Transverse colon (tissue), 4 donors: ENCODE measurements at regions not wholly inside any gene's neighbourhood (a gene's known extent, or its start where the extent isn't known, plus 50 kb on each side); places are given as distances from the start of the nearest gene placed in this dataset.

ENCODE experiments used
- CTCF ChIP-seq, 5 experiments: fragments of 200-600 bp in 3 of 5; fragments of 450-650 bp in 2 of 5; sonication (generic) in 3 of 5; IDR thresholded peaks; 1 replicate in 2 of 5; 2 replicates in 3 of 5; pipeline ENCODE4 v1.5.1; 2016 to 2017; ENCODE audit warnings: antibody characterized with exemption in 5 of 5, inconsistent platforms in 3 of 5, mild to moderate bottlenecking in 2 of 5, moderate library complexity in 1 of 5
- EP300 ChIP-seq: sonication (generic); formaldehyde crosslinking; IDR thresholded peaks from one replicate; pipeline ENCODE4 v1.6.1; 2017; ENCODE audit warnings: antibody characterized with exemption, low read depth
- POLR2A ChIP-seq: fragments of 450-650 bp; IDR thresholded peaks from one replicate; pipeline ENCODE4 v1.6.1; 2016; ENCODE audit warnings: antibody characterized with exemption, mild to moderate bottlenecking, moderate library complexity
- POLR2AphosphoS5 ChIP-seq, 3 donors: sonication (generic); formaldehyde crosslinking; IDR thresholded peaks; one replicate each; pipeline ENCODE4 v1.6.1; 2016; ENCODE audit warnings: antibody characterized with exemption in 3 of 3

DNA sequence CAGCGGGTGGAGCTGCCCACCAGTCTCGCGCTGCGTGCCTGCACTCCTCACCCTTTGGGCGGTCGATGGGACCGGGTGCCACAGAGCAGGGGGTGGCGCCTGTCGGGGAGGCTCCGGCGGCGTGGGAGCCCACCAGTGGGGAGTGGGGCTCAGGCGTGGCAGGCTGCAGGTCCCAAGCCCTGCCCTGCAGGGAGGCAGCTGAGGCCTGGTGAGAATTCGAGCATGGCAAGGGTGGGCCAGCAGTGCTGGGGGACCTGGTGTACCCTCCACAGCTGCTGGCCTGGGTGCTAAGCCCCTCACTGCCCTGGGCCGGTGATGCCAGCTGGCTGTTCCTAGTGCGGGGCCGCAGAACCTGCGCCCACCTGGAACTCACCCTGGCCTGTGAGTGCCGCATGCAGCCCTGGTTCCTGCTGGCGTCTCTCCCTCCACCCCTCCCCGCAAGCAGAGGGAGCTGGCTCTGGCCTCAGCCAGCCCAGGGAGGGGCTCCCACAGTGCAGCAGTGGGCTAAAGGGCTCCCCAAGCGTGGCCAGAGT lies 746.6 kb upstream of the PABPC4L start:
- TF ChIP-seq POLR2A (no peak), CTCF (IDR thresholded peaks at IDR 0.05) (no peak), EP300 (no peak), POLR2AphosphoS5 (IDR thresholded peaks at IDR 0.05) (no peak)
